ENCODE measurements at regions not wholly inside any gene's neighbourhood (a gene's known extent, or its start where the extent isn't known, plus 50 kb on each side); places are given as distances from the start of the nearest gene placed in this dataset.

DNA sequence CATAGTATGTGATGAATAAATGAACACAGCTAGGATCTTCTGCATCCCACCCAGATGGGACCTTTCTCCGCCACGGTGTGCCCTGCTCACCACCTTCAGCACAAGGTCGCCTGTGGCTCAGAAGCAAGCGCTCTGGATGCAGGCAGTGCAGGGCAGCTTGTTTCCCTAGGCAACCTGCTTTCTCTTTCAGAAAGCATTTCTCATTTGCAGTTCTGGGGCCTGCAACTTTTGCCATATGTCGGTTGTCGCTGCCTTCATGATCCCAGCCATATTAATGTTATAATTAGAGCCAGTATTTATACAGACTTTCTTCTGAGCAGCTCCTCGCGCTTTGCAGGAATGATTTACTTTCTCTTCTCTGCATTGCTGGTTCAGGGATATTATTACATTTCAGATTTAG is 692.8 kb downstream of the RNF144A start:
- ChIA-PET CTCF (no interaction called here), POLR2A (no interaction called here), RAD21 (ENCODE audit: low non-redundant PET in 1 of 2, low total read pairs in 2 of 2, uncharacterized antibody in 2 of 2, unreplicated experiment in 2 of 2) (no interaction called here)
- intact Hi-C loops (cut with micrococcal nuclease) = no loop called here
- H3K9ac ChIP-seq (ENCODE audit: low read length) = no peak overlapping the region
- no peaks in the 10 kb centered on the region for H3K36me3 ChIP-seq (ENCODE audit: control insufficient read depth in 1 of 2, insufficient read depth in 2 of 2, low read length in 2 of 2)
- no peaks in the 10 kb centered on the region for H3K9me2 ChIP-seq (ENCODE audit: insufficient read depth)
- H3K4me1 ChIP-seq (ENCODE audit: control insufficient read depth in 1 of 2, insufficient read depth in 2 of 2, low read length in 2 of 2) = no peaks in the 10 kb centered on the region
- H4K20me1 ChIP-seq (ENCODE audit: insufficient read depth) = no peaks in the 10 kb centered on the region
- ATAC-seq (no peak), DNase-seq (ENCODE audit: low read depth, low spot score) (no peak)
- no TSS peak for BruUV-seq (replicated peaks)
- H3K4me2 ChIP-seq (ENCODE audit: low read length) = no peak overlapping the region
- H3K9me3 ChIP-seq (ENCODE audit: control insufficient read depth in 1 of 2, insufficient read depth in 1 of 2, low read depth in 1 of 2, low read length in 2 of 2) = no peaks in the 10 kb centered on the region
- 0 out of 2 replicates have a peak, but pooled peaks cover 2% of the 10 kb centered on the region for H3K27me3 ChIP-seq (ENCODE audit: insufficient read depth, low read length)
- H2AFZ ChIP-seq (ENCODE audit: low read depth, low read length, poor library complexity, severe bottlenecking) = no peak overlapping the region
- H3K27ac ChIP-seq (ENCODE audit: low read depth, low read length) = no peak overlapping the region
- TF ChIP-seq POLR2A (IDR thresholded peaks at IDR 0.05; ENCODE audit: borderline replicate concordance, extremely low read depth, insufficient read depth, insufficient read length) (no peak), YY1 (IDR thresholded peaks at IDR 0.05; ENCODE audit: extremely low read depth, insufficient replicate concordance, low read depth, low read length) (no peak), SP1 (IDR thresholded peaks at IDR 0.05; ENCODE audit: low read depth) (no peak), EZH2phosphoT487 (IDR thresholded peaks at IDR 0.05; ENCODE audit: borderline replicate concordance) (no peak), POLR2AphosphoS5 (IDR thresholded peaks at IDR 0.05; ENCODE audit: low read depth, low read length) (no peak), EZH2 (IDR thresholded peaks at IDR 0.05) (no peak), CEBPB (IDR thresholded peaks at IDR 0.05; ENCODE audit: low read depth) (no peak), CBX3 (IDR thresholded peaks at IDR 0.05; ENCODE audit: low read depth) (no peak), SIN3A (IDR thresholded peaks at IDR 0.05; ENCODE audit: low read depth) (no peak), ZNF274 (IDR thresholded peaks at IDR 0.05; ENCODE audit: low read depth, low read length) (no peak), JUND (IDR thresholded peaks at IDR 0.05) (no peak), ZFX (IDR thresholded peaks at IDR 0.05) (no peak), FOSL1 (IDR thresholded peaks at IDR 0.05; ENCODE audit: low read depth) (no peak), RAD21 (IDR thresholded peaks at IDR 0.05; ENCODE audit: low read depth) (no peak), ELF1 (IDR thresholded peaks at IDR 0.05; ENCODE audit: borderline replicate concordance, low read depth) (no peak)
- TF ChIP-seq, protein P1, sequence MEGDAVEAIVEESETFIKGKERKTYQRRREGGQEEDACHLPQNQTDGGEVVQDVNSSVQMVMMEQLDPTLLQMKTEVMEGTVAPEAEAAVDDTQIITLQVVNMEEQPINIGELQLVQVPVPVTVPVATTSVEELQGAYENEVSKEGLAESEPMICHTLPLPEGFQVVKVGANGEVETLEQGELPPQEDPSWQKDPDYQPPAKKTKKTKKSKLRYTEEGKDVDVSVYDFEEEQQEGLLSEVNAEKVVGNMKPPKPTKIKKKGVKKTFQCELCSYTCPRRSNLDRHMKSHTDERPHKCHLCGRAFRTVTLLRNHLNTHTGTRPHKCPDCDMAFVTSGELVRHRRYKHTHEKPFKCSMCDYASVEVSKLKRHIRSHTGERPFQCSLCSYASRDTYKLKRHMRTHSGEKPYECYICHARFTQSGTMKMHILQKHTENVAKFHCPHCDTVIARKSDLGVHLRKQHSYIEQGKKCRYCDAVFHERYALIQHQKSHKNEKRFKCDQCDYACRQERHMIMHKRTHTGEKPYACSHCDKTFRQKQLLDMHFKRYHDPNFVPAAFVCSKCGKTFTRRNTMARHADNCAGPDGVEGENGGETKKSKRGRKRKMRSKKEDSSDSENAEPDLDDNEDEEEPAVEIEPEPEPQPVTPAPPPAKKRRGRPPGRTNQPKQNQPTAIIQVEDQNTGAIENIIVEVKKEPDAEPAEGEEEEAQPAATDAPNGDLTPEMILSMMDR (IDR thresholded peaks at IDR 0.05 in 2 of 3, conservative IDR thresholded peaks at IDR 0.05 in 1 of 3; ENCODE audit: borderline replicate concordance in 1 of 3, insufficient read depth in 1 of 3, low read depth in 2 of 3, low read length in 2 of 3) = no peak
- TF ChIP-seq, protein P2, sequence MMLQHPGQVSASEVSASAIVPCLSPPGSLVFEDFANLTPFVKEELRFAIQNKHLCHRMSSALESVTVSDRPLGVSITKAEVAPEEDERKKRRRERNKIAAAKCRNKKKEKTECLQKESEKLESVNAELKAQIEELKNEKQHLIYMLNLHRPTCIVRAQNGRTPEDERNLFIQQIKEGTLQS (IDR thresholded peaks at IDR 0.05) = no peak
- TF ChIP-seq, protein P3, sequence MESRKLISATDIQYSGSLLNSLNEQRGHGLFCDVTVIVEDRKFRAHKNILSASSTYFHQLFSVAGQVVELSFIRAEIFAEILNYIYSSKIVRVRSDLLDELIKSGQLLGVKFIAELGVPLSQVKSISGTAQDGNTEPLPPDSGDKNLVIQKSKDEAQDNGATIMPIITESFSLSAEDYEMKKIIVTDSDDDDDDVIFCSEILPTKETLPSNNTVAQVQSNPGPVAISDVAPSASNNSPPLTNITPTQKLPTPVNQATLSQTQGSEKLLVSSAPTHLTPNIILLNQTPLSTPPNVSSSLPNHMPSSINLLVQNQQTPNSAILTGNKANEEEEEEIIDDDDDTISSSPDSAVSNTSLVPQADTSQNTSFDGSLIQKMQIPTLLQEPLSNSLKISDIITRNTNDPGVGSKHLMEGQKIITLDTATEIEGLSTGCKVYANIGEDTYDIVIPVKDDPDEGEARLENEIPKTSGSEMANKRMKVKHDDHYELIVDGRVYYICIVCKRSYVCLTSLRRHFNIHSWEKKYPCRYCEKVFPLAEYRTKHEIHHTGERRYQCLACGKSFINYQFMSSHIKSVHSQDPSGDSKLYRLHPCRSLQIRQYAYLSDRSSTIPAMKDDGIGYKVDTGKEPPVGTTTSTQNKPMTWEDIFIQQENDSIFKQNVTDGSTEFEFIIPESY (IDR thresholded peaks at IDR 0.05; ENCODE audit: extremely low read depth, insufficient replicate concordance, low read length) = no peak
- TF ChIP-seq, protein P4, sequence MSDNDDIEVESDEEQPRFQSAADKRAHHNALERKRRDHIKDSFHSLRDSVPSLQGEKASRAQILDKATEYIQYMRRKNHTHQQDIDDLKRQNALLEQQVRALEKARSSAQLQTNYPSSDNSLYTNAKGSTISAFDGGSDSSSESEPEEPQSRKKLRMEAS (IDR thresholded peaks at IDR 0.05) = no peak
- TF ChIP-seq, protein P5, sequence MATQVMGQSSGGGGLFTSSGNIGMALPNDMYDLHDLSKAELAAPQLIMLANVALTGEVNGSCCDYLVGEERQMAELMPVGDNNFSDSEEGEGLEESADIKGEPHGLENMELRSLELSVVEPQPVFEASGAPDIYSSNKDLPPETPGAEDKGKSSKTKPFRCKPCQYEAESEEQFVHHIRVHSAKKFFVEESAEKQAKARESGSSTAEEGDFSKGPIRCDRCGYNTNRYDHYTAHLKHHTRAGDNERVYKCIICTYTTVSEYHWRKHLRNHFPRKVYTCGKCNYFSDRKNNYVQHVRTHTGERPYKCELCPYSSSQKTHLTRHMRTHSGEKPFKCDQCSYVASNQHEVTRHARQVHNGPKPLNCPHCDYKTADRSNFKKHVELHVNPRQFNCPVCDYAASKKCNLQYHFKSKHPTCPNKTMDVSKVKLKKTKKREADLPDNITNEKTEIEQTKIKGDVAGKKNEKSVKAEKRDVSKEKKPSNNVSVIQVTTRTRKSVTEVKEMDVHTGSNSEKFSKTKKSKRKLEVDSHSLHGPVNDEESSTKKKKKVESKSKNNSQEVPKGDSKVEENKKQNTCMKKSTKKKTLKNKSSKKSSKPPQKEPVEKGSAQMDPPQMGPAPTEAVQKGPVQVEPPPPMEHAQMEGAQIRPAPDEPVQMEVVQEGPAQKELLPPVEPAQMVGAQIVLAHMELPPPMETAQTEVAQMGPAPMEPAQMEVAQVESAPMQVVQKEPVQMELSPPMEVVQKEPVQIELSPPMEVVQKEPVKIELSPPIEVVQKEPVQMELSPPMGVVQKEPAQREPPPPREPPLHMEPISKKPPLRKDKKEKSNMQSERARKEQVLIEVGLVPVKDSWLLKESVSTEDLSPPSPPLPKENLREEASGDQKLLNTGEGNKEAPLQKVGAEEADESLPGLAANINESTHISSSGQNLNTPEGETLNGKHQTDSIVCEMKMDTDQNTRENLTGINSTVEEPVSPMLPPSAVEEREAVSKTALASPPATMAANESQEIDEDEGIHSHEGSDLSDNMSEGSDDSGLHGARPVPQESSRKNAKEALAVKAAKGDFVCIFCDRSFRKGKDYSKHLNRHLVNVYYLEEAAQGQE (IDR thresholded peaks at IDR 0.05; ENCODE audit: low read depth) = no peak
- no peaks in the 10 kb centered on the region for H3K79me2 ChIP-seq (ENCODE audit: insufficient read depth, low read length)
- no peak overlapping the region for H3K4me3 ChIP-seq (replicated peaks in 1 of 2; ENCODE audit: low read depth in 1 of 2, low read length in 2 of 2)
